ENCODE measurements at regions not wholly inside any gene's neighbourhood (a gene's known extent, or its start where the extent isn't known, plus 50 kb on each side); places are given as distances from the start of the nearest gene placed in this dataset.

GRCh38 chr11:32171445-32171844, 80.6 kb downstream of the RCN1 start:
- ATAC-seq = no peak
- Histone ChIP-seq H3K9ac (ENCODE audit: insufficient read depth, low read depth, low read length) (no peak overlapping the region), H3K36me3 (replicated peaks in 1 of 2; ENCODE audit: control insufficient read depth in 1 of 2, insufficient read depth in 2 of 2, low read length in 2 of 2) (no peaks in the 10 kb centered on the region), H3K4me1 (ENCODE audit: insufficient read depth, low read length) (no peaks in the 10 kb centered on the region), H3K4me2 (ENCODE audit: low read depth, low read length) (no peak overlapping the region), H4K20me1 (ENCODE audit: insufficient read depth, low read length) (no peaks in the 10 kb centered on the region), H3K27ac (ENCODE audit: extremely low read length, insufficient read depth, low read length) (no peak overlapping the region), H3K9me3 (ENCODE audit: low read length) (no peaks in the 10 kb centered on the region), H3K79me2 (ENCODE audit: insufficient read depth, low read length) (no peaks in the 10 kb centered on the region), H2AFZ (ENCODE audit: low read length) (no peak overlapping the region), H3K27me3 (ENCODE audit: control insufficient read depth in 1 of 2, insufficient read depth in 2 of 2, low read length in 2 of 2) (peaks cover 0 to 26% of the 10 kb centered on the region in 2 experiments; a peak in 3 of 5 replicates), H3K4me3 (replicated peaks in 1 of 3; ENCODE audit: insufficient read depth in 1 of 3, low read depth in 2 of 3, low read length in 3 of 3) (no peak overlapping the region)
- WGBS (ENCODE audit: low lambda C conversion rate) = 27% methylated on average over 6 of the region's 6 CpGs
- TF ChIP-seq ELK4 (CRISPR knock-in tag; IDR thresholded peaks at IDR 0.05; ENCODE audit: borderline replicate concordance) (no peak), ZNF749 (CRISPR knock-in tag; IDR thresholded peaks at IDR 0.05; ENCODE audit: borderline replicate concordance) (no peak), ISX (CRISPR knock-in tag; conservative IDR thresholded peaks at IDR 0.05) (no peak), ZFP82 (CRISPR knock-in tag; IDR thresholded peaks at IDR 0.05; ENCODE audit: borderline replicate concordance) (no peak), ZNF367 (CRISPR knock-in tag; IDR thresholded peaks at IDR 0.05; ENCODE audit: borderline replicate concordance) (no peak), ZNF496 (CRISPR knock-in tag; IDR thresholded peaks at IDR 0.05; ENCODE audit: insufficient replicate concordance) (no peak), NFAT5 (CRISPR knock-in tag; IDR thresholded peaks at IDR 0.05) (no peak), ZNF3 (CRISPR knock-in tag; IDR thresholded peaks at IDR 0.05) (no peak), NR2F2 (IDR thresholded peaks at IDR 0.05; ENCODE audit: borderline replicate concordance, low read depth) (no peak), ZFP1 (CRISPR knock-in tag; IDR thresholded peaks at IDR 0.05) (no peak), CBFB (CRISPR knock-in tag; IDR thresholded peaks at IDR 0.05) (no peak), HDAC1 (CRISPR knock-in tag; IDR thresholded peaks at IDR 0.05) (no peak), ZNF577 (CRISPR knock-in tag; IDR thresholded peaks at IDR 0.05; ENCODE audit: borderline replicate concordance, low read depth) (no peak), U2AF1 (optimal IDR thresholded peaks at IDR 0.05; ENCODE audit: low read depth, low read length) (no peak), CBX1 (IDR thresholded peaks at IDR 0.05; ENCODE audit: low read depth) (no peak), SPEN (CRISPR knock-in tag; IDR thresholded peaks at IDR 0.05; ENCODE audit: low read depth) (no peak)
- TF ChIP-seq, protein P1, sequence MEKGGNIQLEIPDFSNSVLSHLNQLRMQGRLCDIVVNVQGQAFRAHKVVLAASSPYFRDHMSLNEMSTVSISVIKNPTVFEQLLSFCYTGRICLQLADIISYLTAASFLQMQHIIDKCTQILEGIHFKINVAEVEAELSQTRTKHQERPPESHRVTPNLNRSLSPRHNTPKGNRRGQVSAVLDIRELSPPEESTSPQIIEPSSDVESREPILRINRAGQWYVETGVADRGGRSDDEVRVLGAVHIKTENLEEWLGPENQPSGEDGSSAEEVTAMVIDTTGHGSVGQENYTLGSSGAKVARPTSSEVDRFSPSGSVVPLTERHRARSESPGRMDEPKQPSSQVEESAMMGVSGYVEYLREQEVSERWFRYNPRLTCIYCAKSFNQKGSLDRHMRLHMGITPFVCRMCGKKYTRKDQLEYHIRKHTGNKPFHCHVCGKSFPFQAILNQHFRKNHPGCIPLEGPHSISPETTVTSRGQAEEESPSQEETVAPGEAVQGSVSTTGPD (CRISPR knock-in tag; IDR thresholded peaks at IDR 0.05) = no peak
- intact Hi-C loops (cut with micrococcal nuclease; ENCODE audit: unreplicated experiment) = loop anchor here (5.0 kb wide), 1 partner anchor 774 kb away; no protein-coding TSS in a partner anchor
- CTCF ChIA-PET (ENCODE audit: low intra/inter-chr PET ratio, low total read pairs) = interaction anchor here (1.0 kb wide), 1 partner anchor 119 kb away, joined by 3 read pairs; no protein-coding TSS in a partner anchor
- POLR2A ChIA-PET = no interaction called here
- in situ Hi-C loops (cut with HindIII; ENCODE audit: extremely low pct_ligation_motif_present, low pct_unique_long_range_greater_than_20kb) = loop anchor here (5.0 to 25.0 kb wide), 3 partner anchors 119 to 934 kb away; no protein-coding TSS in a partner anchor
- no peak for DNase-seq (ENCODE audit: low spot score)
- BruUV-seq (replicated peaks) = no TSS peak
- no peak for FAIRE-seq
